Bronchial epithelial cell (primary cell): ENCODE measurements at regions not wholly inside any gene's neighbourhood (a gene's known extent, or its start where the extent isn't known, plus 50 kb on each side); places are given as distances from the start of the nearest gene placed in this dataset.
A peak's percentile ranks its signal among the peaks of the same experiment; 100 is the strongest.

ENCODE experiments used
- DNase-seq: peaks from one replicate; pipeline ENCODE4 v3.0.0-alpha.2; 2010; ENCODE audit warnings: low read depth
- FAIRE-seq: peaks from 2 replicates; lab custom pipeline; 2011; peaks lifted over from hg19 to GRCh38; lab: Jason Lieb, UNC
- H3K27me3 ChIP-seq: 2 replicates; pipeline ENCODE4 v1.5.1; 2011; ENCODE audit warnings: low read length; ENCODE audit not compliant: control insufficient read depth, insufficient read depth
- H3K36me3 ChIP-seq: 2 replicates; pipeline ENCODE4 v1.5.1; 2011; ENCODE audit warnings: low read length; ENCODE audit not compliant: control insufficient read depth, insufficient read depth
- H3K4me3 ChIP-seq: 2 replicates; pipeline ENCODE4 v1.5.1; 2011; ENCODE audit warnings: mild to moderate bottlenecking, low read depth, low read length, control low read depth
- TF ChIP-seq, protein P1 (sequence below): IDR thresholded peaks from 2 replicates; pipeline ENCODE4 v1.5.1; 2011; ENCODE audit warnings: mild to moderate bottlenecking, moderate library complexity, low read length, control low read depth, inconsistent platforms; ENCODE audit not compliant: insufficient read depth, severe bottlenecking

GRCh38 chr15:62498712-62499111 is 333.6 kb upstream of the C2CD4B start:
- DNase-seq, result no peak
- Histone ChIP-seq H3K4me3 (no peak overlapping the region), H3K27me3 (no peaks in the 10 kb centered on the region), H3K36me3 (no peaks in the 10 kb centered on the region)
- TF ChIP-seq, protein P1, sequence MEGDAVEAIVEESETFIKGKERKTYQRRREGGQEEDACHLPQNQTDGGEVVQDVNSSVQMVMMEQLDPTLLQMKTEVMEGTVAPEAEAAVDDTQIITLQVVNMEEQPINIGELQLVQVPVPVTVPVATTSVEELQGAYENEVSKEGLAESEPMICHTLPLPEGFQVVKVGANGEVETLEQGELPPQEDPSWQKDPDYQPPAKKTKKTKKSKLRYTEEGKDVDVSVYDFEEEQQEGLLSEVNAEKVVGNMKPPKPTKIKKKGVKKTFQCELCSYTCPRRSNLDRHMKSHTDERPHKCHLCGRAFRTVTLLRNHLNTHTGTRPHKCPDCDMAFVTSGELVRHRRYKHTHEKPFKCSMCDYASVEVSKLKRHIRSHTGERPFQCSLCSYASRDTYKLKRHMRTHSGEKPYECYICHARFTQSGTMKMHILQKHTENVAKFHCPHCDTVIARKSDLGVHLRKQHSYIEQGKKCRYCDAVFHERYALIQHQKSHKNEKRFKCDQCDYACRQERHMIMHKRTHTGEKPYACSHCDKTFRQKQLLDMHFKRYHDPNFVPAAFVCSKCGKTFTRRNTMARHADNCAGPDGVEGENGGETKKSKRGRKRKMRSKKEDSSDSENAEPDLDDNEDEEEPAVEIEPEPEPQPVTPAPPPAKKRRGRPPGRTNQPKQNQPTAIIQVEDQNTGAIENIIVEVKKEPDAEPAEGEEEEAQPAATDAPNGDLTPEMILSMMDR, result no peak
- FAIRE-seq, result no peak

DNA sequence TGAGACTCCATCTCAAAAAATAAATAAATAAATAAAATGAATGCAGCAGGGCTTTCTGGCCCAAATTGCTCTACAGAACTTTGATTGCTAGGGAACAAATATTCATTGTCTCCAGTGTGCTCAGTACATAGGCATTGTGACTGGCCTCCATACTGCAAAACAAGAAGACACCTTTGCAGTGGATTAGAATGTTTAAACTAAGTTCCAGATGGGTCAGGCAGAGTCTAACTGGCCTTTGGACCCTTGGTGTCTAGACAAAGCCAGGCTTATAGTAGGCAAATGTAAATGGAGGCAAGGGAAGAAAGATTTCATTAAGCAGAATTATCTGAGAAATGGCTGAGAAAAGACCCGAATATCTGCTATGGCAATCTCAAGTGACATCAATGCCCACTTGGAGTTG is 335.2 kb upstream of the C2CD4B start:
- Histone ChIP-seq H3K4me3 (no peak overlapping the region), H3K27me3 (no peaks in the 10 kb centered on the region), H3K36me3 (no peaks in the 10 kb centered on the region)
- no peak for DNase-seq
- TF ChIP-seq, protein P1, result no peak
- no peak for FAIRE-seq

DNA sequence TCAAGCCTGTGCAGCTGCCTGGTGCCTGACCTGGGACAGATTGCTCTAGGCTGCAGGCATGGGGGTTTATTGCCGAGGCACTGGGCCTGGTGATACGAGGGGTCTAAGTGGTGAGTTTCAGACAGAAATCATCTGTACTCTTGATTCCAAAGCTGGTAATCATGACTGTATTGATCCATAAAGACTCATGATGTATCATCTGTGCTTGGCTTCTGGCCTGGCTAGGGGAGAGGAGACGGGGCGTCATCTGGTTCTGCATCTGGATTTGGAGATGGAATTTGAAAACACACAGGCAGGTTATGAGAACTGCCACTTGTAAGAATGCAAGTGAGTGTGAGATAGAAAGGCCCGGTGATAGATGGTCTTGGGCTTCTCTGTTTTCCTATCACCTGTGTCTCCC is 337.4 kb upstream of the C2CD4B start:
- TF ChIP-seq, protein P1, result no peak
- no peak overlapping the region for H3K4me3 ChIP-seq
- DNase-seq (no peak), FAIRE-seq (no peak)
- H3K36me3 ChIP-seq, result no peaks in the 10 kb centered on the region
- no peaks in the 10 kb centered on the region for H3K27me3 ChIP-seq

DNA sequence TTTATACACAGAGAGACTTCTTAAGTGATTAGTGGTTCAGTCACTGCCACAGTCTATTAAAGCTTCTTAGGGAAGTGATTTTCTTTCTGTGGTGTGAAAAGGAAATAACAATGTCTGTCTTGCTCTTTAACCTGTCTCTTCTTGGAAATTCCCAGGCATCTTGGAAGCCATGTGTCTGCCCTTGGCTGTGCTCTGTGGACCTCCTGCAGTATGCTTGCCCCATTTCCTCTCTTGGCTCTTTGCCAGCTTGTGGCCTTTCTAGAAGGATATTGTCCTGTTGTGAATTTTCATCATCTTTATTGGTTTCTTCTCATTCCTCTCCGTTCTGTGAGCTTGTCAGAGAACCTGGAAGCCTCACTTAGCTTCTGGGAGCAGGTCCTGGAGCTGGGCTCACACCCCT is 338.4 kb upstream of the C2CD4B start:
- no peak for FAIRE-seq
- no peaks in the 10 kb centered on the region for H3K27me3 ChIP-seq
- H3K4me3 ChIP-seq, result no peak overlapping the region
- no peak for DNase-seq
- no peaks in the 10 kb centered on the region for H3K36me3 ChIP-seq
- TF ChIP-seq, protein P1, result no peak

DNA sequence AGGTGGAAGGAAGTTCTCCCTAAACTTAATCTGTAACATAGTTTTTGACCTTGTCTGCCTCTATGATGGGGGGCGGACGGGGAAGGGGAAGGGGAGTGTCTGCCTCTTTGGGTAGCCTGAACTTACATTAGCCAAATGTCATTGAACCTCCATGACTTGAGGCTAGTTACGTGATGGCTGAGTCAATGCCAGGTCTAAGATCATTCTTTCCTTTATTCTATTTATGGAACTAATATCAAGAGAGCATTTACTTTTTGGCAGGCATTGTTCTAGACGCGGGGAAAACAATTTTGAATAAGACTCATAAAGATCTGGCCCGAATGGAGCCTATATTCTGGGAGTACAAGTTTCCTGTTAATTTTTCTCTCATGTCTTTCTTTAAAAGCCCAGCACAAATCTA is 340.7 kb upstream of the C2CD4B start:
- Histone ChIP-seq H3K4me3 (no peak overlapping the region), H3K36me3 (no peaks in the 10 kb centered on the region), H3K27me3 (no peaks in the 10 kb centered on the region)
- DNase-seq (no peak), FAIRE-seq (no peak)
- TF ChIP-seq, protein P1, result no peak

GRCh38 chr15:62506217-62506805 is 341.2 kb upstream of the C2CD4B start:
- TF ChIP-seq, protein P1, result no peak
- DNase-seq (peak; percentile 28), FAIRE-seq (no peak)

More at GRCh38 chr15:62506217-62506805, 341.2 kb upstream of the C2CD4B start:
- Histone ChIP-seq H3K4me3 (no peak overlapping the region), H3K36me3 (no peaks in the 10 kb centered on the region), H3K27me3 (no peaks in the 10 kb centered on the region)
